ENCODE measurements at regions not wholly inside any gene's neighbourhood (a gene's known extent, or its start where the extent isn't known, plus 50 kb on each side); places are given as distances from the start of the nearest gene placed in this dataset.

DNA sequence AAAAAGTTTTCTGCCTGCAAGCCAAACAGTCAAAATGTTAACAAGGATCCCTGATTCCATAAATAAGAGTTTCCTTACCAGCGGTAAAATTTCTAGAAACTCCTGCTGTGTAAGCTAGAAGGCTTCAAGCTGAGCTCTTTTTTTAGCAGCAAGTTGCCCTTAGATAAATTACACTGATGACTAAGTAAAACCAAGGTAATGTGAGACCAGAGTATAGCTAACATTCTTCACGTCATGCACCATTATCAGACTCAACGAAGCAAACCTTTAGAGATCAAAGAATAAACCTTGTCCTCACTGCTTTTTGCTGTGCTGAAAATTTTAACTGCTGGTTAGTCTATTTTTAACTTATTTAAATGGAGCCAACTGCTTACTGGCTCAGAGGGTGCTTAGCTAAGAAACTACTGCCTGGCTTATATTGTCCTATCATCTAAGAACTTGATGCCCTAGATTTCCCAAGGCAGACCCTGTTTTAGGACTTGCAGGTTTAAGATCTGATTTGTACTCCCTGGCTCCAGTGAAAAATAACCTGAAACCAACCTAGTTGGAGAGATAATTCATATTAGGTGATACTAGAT, 900.7 kb downstream of the JRKL start:
- H3K9me1 ChIP-seq (ENCODE audit: control insufficient read depth, extremely low read depth, insufficient read depth, low read length) = no peaks in the 10 kb centered on the region
- H3K4me2 ChIP-seq (ENCODE audit: control insufficient read depth, extremely low read depth, insufficient read depth, low read depth, low read length) = no peak overlapping the region
- H3K36me3 ChIP-seq (ENCODE audit: control insufficient read depth in 2 of 2, extremely low read depth in 1 of 2, insufficient read depth in 2 of 2, low read length in 2 of 2) = no peaks in the 10 kb centered on the region
- DNase-seq (ENCODE audit: low read depth, low spot score) (no peak), FAIRE-seq (no peak)
- TF ChIP-seq, protein P1, sequence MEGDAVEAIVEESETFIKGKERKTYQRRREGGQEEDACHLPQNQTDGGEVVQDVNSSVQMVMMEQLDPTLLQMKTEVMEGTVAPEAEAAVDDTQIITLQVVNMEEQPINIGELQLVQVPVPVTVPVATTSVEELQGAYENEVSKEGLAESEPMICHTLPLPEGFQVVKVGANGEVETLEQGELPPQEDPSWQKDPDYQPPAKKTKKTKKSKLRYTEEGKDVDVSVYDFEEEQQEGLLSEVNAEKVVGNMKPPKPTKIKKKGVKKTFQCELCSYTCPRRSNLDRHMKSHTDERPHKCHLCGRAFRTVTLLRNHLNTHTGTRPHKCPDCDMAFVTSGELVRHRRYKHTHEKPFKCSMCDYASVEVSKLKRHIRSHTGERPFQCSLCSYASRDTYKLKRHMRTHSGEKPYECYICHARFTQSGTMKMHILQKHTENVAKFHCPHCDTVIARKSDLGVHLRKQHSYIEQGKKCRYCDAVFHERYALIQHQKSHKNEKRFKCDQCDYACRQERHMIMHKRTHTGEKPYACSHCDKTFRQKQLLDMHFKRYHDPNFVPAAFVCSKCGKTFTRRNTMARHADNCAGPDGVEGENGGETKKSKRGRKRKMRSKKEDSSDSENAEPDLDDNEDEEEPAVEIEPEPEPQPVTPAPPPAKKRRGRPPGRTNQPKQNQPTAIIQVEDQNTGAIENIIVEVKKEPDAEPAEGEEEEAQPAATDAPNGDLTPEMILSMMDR (optimal IDR thresholded peaks at IDR 0.05 in 1 of 3, IDR thresholded peaks at IDR 0.05 in 1 of 3, conservative IDR thresholded peaks at IDR 0.05 in 1 of 3; ENCODE audit: extremely low read depth in 1 of 3, insufficient read depth in 2 of 3, low read length in 3 of 3) = no peak
- TF ChIP-seq EZH2 (IDR thresholded peaks at IDR 0.05; ENCODE audit: low read length) = no peak
- H3K27ac ChIP-seq (ENCODE audit: control insufficient read depth, insufficient read depth, low read length) = no peak overlapping the region
- dilution Hi-C loops (cut with MboI; ENCODE audit: extremely low pct_ligation_motif_present, low sequenced_read_pairs) = no loop called here
- no peaks in the 10 kb centered on the region for H3K27me3 ChIP-seq (ENCODE audit: control insufficient read depth, extremely low read depth, insufficient read depth, low read length)
- H4K20me1 ChIP-seq (ENCODE audit: control insufficient read depth, extremely low read depth, insufficient read depth, low read length) = no peaks in the 10 kb centered on the region
- H3K9ac ChIP-seq (ENCODE audit: control insufficient read depth, extremely low read depth, insufficient read depth, low read length) = no peak overlapping the region
- no peaks in the 10 kb centered on the region for H3K4me1 ChIP-seq (ENCODE audit: control insufficient read depth, extremely low read depth, insufficient read depth, low read length)
- no peak overlapping the region for H2AFZ ChIP-seq (ENCODE audit: control insufficient read depth, low read length)
- H3K4me3 ChIP-seq (ENCODE audit: control insufficient read depth in 2 of 3, extremely low read depth in 1 of 3, insufficient read depth in 2 of 3, low read depth in 1 of 3, low read length in 3 of 3) = no peak overlapping the region
- no peaks in the 10 kb centered on the region for H3K79me2 ChIP-seq (ENCODE audit: control insufficient read depth, insufficient read depth, low read length)
- no peaks in the 10 kb centered on the region for H3K9me3 ChIP-seq (ENCODE audit: control insufficient read depth, low read depth, low read length)

DNA sequence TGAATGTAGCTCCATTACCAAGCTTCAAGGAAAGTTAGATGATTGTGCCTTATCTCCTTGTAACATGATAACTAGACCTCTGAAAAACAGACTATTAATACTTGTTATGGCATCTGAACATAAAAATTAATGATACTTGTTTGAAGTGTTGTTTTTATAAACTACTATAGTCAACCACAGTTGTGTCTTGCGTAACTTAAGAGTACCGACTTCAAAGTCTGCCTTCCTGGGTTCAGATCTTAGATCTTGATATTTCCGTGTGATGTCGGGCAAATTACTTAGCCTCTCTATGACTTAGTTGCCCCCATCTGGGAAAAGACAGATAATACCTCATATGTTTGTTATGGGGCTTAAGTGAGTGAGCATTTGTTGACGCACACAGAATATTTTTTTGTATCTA, 906.5 kb downstream of the JRKL start:
- H3K79me2 ChIP-seq (ENCODE audit: control insufficient read depth, insufficient read depth, low read length) = no peaks in the 10 kb centered on the region
- no peak overlapping the region for H2AFZ ChIP-seq (ENCODE audit: control insufficient read depth, low read length)
- no peak for TF ChIP-seq EZH2 (IDR thresholded peaks at IDR 0.05; ENCODE audit: low read length)
- TF ChIP-seq, protein P1 (optimal IDR thresholded peaks at IDR 0.05 in 1 of 3, IDR thresholded peaks at IDR 0.05 in 1 of 3, conservative IDR thresholded peaks at IDR 0.05 in 1 of 3; ENCODE audit: extremely low read depth in 1 of 3, insufficient read depth in 2 of 3, low read length in 3 of 3) = no peak
- no peak overlapping the region for H3K4me2 ChIP-seq (ENCODE audit: control insufficient read depth, extremely low read depth, insufficient read depth, low read depth, low read length)
- H3K9ac ChIP-seq (ENCODE audit: control insufficient read depth, extremely low read depth, insufficient read depth, low read length) = no peak overlapping the region
- no peak overlapping the region for H3K4me3 ChIP-seq (ENCODE audit: control insufficient read depth in 2 of 3, extremely low read depth in 1 of 3, insufficient read depth in 2 of 3, low read depth in 1 of 3, low read length in 3 of 3)
- no peaks in the 10 kb centered on the region for H3K36me3 ChIP-seq (ENCODE audit: control insufficient read depth in 2 of 2, extremely low read depth in 1 of 2, insufficient read depth in 2 of 2, low read length in 2 of 2)
- DNase-seq (ENCODE audit: low read depth, low spot score) (no peak), FAIRE-seq (no peak)
- H3K4me1 ChIP-seq (ENCODE audit: control insufficient read depth, extremely low read depth, insufficient read depth, low read length) = no peaks in the 10 kb centered on the region
- no peaks in the 10 kb centered on the region for H3K27me3 ChIP-seq (ENCODE audit: control insufficient read depth, extremely low read depth, insufficient read depth, low read length)
- dilution Hi-C loops (cut with MboI; ENCODE audit: extremely low pct_ligation_motif_present, low sequenced_read_pairs) = no loop called here
- no peaks in the 10 kb centered on the region for H3K9me3 ChIP-seq (ENCODE audit: control insufficient read depth, low read depth, low read length)
- H3K27ac ChIP-seq (ENCODE audit: control insufficient read depth, insufficient read depth, low read length) = no peak overlapping the region
- no peaks in the 10 kb centered on the region for H4K20me1 ChIP-seq (ENCODE audit: control insufficient read depth, extremely low read depth, insufficient read depth, low read length)
- no peaks in the 10 kb centered on the region for H3K9me1 ChIP-seq (ENCODE audit: control insufficient read depth, extremely low read depth, insufficient read depth, low read length)
